GM12875 (cell line): ENCODE measurements at regions not wholly inside any gene's neighbourhood (a gene's known extent, or its start where the extent isn't known, plus 50 kb on each side); places are given as distances from the start of the nearest gene placed in this dataset.

Source experiments
- H3K4me3 ChIP-seq: one replicate; pipeline ENCODE4 v1.5.1; 2011; ENCODE audit warnings: low read depth, low read length, control low read depth
- TF ChIP-seq, protein P1 (sequence below): IDR thresholded peaks from 2 replicates; pipeline ENCODE4 v1.5.1; 2011; ENCODE audit warnings: low read depth, mild to moderate bottlenecking, control low read depth, inconsistent platforms, low read length, moderate library complexity, borderline replicate concordance; ENCODE audit not compliant: insufficient read depth

DNA sequence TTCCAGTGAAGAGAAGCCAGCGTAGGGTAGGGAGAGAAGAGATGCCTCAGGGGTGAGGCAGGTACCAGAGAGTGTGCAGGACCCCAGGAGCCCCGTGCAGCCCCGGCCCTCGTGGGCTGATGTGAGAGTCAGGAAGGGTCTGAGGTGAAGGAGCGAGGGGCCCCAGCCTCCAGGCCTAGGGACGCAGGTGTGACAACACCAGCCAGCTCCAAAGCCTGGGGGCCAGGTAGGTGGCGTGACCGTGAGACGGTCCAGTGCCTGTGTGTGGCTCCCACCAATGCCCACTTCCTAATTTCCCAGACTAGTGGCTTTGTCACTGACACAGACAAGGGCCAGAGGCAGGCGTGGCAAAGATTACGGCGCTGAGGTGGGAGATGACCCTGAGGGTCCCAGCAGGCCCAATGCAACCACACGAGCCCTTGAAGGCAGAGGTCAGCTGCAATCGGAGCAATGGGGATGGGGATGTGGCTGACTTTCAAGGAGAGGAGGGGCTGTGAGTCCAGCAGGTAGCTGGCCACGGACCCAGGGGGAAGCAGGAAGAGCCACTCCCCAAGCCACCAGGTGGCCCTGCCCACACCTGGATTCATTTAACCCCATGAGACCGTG lies 86.0 kb upstream of the SNTG2 start:
- H3K4me3 ChIP-seq: no peak overlapping the region
- TF ChIP-seq, protein P1, sequence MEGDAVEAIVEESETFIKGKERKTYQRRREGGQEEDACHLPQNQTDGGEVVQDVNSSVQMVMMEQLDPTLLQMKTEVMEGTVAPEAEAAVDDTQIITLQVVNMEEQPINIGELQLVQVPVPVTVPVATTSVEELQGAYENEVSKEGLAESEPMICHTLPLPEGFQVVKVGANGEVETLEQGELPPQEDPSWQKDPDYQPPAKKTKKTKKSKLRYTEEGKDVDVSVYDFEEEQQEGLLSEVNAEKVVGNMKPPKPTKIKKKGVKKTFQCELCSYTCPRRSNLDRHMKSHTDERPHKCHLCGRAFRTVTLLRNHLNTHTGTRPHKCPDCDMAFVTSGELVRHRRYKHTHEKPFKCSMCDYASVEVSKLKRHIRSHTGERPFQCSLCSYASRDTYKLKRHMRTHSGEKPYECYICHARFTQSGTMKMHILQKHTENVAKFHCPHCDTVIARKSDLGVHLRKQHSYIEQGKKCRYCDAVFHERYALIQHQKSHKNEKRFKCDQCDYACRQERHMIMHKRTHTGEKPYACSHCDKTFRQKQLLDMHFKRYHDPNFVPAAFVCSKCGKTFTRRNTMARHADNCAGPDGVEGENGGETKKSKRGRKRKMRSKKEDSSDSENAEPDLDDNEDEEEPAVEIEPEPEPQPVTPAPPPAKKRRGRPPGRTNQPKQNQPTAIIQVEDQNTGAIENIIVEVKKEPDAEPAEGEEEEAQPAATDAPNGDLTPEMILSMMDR: no peak

DNA sequence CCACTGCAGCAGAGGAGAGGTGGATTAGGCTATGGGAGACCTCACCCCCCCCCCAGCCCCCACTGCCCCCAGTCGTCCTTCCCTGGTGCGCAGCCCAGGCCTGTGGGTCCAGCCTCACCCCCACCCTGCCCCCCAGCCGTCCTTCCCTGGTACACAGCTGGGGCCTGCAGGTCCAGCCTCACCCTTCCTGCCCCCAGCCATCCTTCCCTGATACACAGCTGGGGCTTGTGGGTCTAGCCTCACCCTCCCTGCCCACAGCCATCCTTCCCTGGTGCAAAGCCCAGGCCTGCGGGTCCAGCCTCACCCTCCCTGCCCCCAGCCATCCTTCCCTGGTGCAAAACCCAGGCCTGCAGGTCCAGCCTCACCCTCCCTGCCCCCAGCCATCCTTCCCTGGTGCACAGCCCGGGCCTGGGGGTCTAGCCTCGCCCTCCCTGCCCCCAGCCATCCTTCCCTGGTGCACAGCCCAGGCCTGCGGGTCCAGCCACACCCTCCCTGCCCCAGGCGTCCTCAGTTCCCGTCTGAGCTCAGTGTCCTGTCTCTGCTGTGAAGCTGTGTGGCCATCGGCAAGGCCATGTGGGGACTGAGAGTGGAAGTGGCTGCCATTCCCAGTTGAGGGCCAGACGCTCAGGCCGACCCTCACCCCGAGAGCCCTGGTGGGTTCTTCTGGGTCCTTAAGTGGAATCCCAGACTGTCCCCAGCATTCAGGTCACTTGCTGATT lies 86.8 kb upstream of the SNTG2 start:
- no peak overlapping the region for H3K4me3 ChIP-seq
- TF ChIP-seq, protein P1: no peak

DNA sequence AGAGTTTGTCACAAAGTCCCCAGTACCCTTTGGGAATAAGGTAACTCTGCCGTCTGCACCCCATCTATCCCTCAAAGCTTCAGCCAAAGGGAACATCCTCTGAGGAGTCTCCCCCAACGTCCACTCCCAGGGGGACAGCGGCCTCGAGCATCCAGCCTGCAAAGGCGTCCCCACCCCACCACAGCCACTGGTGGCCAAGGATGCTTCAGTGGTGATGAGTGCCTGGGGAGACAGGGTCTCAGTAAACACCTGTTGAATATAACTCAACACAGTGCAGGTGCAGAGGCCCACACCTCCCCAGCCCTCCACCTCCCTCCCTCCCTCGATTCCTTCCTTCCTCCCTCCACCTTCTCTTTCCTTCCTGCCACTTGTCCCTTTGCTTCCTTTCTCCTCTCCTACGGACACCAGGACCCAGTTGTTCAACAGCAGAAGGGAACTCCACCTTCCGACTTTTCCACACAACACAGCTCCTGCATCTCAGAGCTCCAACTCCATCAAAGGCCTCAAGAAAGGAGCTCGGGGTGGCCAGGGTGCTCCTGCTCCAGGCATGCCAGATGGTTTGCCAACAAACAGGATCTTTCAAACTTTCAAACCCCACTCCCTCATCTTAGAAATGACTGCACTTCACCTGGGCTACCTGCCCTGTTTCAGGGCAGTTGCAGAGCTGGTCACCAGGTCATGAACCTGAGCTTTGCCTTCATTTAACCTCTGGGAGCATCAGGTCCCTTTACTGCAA lies 87.8 kb upstream of the SNTG2 start:
- no peak overlapping the region for H3K4me3 ChIP-seq
- TF ChIP-seq, protein P1: no peak

DNA sequence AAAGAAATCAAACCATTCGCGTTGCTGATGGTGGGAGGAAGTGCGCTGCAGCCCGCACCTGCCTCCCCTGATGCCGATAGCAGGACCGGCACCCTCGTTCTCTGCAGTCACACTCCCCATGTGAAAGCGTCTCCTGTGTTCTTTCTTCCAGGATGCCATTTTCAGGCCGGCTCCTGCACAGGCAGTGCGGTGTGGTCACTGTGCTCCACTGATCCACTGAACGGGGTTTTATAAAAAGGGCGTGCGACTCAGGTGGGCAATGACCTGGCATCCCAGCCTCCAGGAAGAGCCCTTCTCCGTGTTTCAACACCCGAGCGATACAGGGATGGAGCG lies 88.3 kb upstream of the SNTG2 start:
- TF ChIP-seq, protein P1: no peak
- H3K4me3 ChIP-seq: no peak overlapping the region

DNA sequence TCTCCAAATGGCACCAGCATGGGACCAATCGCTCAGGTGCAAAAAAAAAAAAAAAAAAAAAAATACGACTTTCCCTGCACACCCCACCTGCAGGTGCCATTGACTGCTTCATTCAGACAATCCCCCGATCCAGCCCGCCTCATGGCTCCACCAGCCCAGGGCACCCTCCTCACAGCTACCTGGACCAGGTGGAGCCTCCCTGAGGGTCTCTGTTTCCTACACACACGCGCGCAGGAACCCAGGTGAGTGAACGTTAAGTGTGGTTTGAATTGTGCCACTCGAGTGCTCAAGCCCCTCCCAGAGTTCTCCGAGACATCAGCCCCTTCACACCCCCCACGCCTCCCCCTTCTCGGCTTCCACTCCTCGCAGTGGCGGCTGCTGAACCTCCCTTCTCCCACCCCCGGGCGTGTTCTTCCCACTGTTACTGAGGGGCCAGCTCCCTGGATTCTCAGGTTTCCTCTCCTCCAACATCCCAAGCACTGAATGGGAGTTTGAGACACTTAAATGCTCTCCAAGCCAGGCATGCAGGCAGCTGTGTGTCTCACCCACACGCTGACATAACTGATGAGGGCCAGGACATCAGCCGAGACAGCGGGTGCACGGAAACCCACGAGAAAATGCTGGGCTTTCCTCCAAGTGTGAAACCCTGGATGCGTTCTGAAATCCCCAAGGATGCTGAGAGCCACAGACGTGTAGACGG lies 88.8 kb upstream of the SNTG2 start:
- TF ChIP-seq, protein P1: no peak
- no peak overlapping the region for H3K4me3 ChIP-seq

DNA sequence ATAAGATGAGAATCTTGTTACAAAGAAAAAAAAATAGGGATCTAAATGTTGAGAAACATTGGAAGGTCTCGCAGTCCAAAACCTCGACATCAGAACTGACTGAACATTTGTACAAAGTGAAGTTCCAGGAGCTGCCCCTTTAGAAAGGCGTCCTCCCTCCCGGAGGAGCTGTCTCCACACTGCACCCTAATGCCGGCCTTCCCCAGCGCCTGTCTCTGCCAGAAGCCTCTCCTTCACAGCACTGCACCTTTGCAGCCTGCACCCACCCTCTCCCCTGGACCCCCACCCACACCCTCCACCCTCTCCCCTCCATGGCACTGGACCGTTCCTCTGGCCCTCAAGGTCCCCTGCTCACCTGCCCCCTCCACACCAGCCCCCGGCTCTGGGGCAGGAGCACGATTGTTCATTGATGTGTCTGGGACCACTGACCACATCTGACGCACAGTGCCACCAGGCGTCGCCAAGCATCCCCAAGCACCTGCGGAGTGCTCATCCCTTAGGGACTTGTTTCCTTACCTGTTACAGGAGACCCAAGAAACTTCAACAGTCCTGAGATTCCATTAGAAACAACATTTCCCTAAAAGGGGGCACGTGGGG lies 90.3 kb upstream of the SNTG2 start:
- H3K4me3 ChIP-seq: no peak overlapping the region

More for the DNA sequence above, 90.3 kb upstream of the SNTG2 start:
- TF ChIP-seq, protein P1: no peak
